ENCODE measurements at regions not wholly inside any gene's neighbourhood (a gene's known extent, or its start where the extent isn't known, plus 50 kb on each side); places are given as distances from the start of the nearest gene placed in this dataset.
"Not testable (repeated sequence)": the region's sequence is repeated elsewhere in the genome, so short reads cannot be mapped to it uniquely, and the experiment has no call there.

DNA sequence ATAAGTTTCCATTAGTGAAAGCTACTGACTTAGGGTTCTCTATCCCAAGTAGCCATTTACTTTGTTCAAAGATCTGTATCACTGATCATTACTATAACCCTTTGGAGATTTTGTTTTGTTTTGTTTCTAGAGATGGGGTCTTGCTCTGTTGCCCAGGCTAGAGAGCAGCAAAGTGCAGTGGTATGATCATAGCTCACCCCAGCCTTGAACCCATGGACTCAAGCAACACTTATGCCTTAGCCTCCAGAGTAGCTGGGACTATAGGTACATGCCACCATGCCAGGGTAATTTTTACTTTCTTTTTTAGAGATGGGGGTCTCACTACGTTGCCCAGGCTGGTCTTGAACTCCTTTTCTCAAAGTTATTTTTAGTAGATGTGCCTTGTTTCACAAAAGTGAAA, 154.7 kb downstream of the KCNJ2 start:
- no peak for DNase-seq

DNA sequence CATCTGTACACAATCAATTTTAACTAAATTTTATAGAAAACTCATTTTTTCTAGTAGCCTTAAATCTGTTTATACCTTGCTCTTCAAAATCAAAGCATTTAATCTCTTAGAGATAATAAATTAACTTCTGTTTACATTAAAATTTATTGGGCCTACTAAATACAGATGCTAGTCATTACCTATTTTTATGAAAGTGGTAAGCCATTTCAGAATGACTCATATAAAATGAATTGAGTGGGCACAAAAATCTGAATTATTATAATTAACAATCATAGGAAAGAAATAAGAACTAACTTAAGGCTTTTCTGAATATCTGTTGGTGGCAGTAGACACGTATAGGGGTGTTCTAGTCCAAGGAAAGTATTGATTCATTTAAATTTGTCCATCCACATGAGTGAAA, 157.9 kb downstream of the KCNJ2 start:
- no peak for DNase-seq

DNA sequence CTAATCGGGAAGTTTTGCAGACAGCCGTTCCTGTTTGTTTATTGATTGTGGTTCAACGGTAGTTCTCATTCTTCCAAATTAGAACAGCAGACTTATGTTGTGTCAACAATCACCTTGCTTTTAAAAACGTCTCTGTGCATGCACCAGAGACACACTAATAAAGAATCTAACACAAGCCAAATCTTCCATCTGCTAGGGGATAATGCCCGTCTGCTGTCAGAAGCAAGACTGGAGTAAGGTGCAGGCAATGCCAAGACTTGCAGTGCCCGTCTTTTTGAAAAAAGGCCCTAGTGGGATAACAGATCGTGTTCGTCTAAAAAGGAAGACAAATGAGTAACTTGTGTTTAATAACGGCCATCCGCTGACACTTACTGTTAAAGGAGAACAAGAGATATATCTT, 158.4 kb downstream of the KCNJ2 start:
- DNase-seq: no peak

DNA sequence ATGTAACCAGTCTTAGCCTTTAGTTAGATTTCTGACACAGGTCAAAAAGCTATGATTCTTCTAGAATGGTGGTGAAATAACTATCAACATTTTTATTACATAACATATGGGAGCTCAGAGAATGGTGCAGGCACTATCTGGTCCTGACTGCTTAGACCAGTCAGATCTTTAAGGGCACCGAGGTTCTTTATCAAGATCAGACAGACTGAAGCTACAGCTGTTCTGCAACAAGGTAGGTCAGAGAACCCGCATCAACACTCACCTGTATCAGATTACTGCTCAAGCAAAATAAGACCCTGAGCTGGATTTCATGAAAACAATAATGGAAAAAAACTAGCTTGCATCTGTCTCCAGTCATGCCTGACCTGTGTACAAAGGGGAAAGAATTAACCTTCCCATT, 160.4 kb downstream of the KCNJ2 start:
- no peak for DNase-seq

DNA sequence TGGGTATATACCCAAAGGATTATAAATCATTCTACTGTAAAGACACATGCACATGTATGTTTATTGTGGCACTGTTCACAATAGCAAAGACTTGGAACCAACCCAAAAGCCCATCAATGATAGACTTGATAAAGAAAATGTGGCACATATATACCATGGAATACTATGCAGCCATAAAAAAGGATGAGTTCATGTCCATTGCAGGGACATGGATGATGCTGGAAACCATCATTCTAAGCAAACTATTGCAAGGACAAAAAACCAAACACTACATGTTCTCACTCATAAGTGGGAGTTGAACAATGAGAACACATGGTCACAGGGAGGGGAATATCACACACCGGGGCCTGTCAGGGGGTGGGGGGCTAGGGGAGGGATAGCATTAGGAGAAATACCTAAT, 161.7 kb downstream of the KCNJ2 start:
- not testable (repeated sequence) for DNase-seq

DNA sequence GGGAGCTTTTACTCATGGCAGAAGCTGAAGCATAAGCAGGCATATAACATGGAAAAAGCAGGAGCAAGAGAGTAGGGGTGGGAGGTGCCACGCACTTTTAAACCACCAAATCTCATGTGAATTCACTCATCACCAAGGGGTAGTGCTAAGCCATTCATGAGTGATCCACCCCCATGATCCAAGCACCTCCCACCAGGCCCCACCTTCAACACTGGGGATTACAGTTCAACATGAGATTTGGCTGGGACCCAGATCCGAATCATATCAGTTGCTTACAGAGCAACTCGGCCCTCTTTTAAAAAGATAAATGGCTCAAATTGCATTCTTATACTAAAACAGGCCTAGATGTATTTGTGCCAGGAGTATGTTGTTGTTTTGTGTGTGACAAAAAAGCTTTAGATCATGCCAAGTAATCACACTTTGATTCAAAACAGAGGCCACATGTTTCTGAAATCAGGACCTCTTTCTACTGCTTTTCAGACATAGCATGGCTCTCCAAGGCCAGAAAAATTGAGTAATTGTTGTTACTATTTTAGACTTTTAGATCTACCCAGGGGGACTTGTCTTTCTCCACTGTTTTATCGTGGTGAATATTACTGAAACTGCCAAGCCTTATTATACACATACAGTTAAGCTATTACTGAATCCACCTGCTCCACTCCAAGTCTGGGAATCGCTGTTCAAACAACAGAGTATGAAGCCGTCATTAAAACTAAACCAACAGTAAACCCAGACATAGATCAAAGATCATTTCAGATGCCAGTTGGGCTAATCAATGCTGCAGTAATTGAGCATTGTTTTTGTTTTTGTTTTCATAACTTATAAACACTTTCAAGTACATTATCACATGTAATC, 163.3 kb downstream of the KCNJ2 start:
- no peak for DNase-seq

DNA sequence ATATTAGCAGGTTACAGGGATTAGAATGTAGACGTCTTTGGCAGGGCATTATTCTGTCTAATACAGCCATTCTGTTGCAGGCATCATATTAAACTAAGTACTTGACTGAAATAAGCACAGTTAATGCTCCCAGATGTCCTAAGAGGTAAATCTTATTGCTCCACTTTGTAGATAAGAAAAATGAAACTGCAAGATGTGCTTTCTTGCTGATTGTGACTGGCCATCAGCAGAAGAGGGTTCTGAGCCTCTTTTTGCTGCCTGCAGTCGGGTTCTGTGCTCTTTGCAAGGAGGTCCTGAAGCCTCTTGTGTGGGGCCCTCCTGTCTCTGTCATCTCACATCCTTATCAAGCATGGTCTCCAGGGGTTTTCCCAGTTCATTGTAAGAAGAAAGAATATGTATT, 167.1 kb downstream of the KCNJ2 start:
- DNase-seq: no peak

DNA sequence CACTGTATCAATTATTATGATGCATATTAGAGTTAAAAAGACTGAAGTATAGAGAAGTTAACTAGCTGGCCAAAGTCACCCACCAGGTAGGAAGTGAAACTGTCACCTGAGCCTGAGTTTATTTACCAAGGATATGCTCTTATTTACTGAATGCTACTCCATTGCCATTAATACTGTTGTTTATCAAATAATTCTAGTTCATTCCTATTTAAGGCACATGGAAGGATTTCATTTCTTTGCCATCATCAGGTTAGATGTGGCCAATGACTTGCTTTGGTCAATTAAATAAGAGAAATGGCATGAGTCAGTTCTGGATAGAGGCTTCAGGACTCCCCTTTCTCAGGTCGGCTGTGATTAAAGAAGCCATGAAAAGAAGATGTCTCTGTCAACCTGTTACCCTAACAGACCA, 169.6 kb downstream of the KCNJ2 start:
- DNase-seq: no peak

DNA sequence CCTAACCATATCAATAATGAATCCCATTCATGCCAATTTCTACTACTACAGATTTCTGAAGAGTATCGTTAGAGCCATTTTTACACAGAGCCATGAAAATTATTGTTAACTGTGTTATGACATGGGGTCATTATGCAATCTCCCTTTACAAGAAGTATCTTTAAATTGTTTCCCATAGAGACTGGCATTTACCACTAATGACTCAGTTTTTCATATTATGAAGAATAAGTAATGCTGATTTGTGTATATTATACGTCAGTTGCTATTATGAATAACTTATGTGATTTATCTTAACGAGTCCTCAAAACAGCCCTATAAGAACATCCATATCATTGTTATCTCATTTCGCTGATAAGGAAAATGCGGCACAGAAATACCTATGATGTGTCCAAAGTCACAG, 173.8 kb downstream of the KCNJ2 start:
- DNase-seq: no peak

DNA sequence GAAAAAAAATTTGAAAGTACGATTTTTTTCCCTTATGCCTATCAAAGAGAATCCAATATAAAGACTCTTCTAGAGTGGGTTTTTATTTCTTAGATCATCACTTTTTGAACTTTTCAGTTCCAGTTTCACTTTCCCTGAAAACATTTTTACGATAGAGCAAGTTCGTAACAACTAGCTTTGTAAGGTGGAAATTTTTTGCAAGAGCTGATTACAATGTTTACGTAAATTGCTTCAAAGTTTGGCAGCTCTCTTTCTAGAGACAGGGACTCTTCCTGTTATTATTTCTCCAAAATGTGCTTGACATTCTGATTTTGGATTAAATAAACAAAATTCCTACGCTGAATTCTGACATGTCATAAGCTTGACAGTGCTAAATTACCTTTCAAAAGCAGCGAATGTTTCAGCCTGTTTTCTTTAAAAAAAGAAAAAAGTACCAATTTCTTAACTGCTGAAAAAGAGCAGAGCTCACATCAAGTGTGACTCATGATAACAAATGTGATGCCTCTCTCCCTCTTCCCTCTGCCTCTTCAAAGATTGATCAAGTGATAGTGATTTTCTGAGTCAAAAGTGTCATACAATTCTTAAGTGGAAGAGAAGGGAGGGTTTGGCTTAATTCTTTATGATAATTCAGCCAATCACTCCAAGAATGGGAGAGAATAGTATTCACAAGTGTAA, 175.2 kb downstream of the KCNJ2 start:
- DNase-seq: peak; percentile 24

DNA sequence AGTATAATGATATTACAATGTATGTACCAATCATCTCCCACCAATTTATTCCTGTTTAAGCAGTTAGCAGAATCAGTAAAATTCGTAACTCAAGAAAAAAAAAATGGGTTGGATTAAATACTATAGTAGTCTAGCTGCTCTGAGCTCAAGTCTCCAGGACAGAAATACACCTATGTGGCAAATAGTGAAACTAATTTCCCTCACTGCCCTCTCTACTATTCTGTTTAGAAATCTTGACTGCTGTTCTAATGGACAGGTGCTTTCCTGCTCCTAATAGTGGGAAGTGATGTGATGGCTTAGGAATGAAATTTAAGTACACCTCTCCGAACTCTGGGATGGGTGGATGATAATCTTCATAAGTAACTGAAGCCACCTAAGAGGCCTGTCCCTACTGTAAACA, 175.7 kb downstream of the KCNJ2 start:
- DNase-seq: no peak

DNA sequence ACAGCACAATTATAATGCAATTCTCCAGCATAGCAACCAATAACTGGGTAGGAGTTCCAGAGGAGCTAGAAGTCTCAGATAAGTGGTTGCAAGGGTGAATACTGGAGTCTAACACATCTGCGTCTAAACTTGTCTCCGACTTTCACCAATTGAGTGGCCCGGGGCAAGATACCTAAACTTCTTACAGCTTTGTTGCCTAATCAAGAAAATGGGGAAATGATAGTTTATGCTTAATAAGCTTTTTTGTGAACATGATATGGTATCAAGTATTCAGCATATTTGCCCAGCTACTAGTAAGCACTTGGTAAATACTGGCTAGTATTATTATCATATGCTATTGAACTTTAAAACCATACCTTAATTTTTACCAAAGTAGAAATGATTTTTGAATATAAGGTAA, 183.5 kb downstream of the KCNJ2 start:
- DNase-seq: no peak

DNA sequence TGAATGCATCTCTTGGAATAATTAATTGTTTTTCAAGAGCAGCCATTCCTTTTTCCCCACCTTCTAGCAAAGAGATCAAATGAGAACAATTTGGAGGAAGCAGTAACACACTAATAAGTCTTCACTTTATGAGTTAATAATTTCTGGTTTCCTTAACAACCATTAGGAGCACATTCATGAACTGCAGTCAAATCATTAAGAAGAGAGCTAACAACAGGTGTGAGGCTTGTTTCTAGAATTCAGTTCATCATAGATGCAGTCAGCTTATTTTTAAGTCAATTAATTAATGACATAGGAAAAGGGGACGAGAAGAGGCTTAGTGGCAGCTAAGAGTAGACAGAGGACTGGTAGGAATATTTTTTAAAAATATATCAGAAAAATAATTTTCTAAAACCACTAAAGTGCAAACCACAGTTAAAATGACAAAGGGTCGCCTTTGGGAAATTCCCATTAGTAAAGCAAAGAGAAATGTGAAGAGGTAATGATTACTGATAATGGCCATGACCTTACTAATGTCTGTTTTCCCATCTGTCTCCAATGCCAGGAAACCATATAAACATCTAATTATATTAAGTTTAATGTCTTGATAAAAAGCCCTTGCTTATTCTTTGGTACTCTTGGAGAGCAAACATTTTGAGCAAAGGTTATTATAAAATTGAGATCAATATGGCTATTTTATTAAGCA, 184.2 kb downstream of the KCNJ2 start:
- DNase-seq: no peak

DNA sequence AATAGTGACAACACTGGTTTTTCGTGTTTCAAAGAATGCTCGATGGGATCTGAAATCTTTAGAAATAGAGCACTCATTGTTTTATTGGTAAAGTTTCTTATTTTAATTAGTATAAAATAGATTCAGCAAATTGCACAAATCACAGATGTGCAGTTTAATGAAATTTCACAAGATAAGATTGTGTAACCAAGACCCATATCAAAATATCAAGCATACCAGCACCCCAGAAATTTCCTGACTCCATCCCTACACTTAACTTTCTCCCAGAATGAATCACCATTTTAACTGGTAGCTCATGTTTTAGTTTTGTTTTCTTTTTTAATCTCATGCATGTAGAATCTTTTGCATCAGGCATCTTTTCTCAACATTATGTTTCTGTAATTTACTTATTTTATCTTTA, 185.9 kb downstream of the KCNJ2 start:
- peak; percentile 23 for DNase-seq

DNA sequence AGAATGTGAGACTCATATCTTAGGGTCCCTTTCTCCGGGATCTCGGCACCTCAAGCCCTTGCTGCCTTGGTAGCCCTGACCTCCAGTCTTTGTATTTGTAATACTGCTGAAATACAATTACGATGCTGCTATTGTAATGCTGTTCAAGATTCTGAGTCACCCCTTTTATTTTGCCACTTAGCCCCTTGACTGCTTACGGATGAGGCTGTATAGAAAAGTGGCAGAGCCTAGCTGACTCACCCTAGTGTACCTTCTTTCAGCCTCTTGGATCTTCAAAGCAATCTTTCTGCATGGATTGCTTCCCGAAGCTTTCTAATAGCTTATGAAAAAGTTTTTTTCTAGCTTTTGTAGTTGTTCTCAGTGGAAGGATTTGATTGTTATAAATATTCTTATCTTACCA, 187.9 kb downstream of the KCNJ2 start:
- DNase-seq: no peak

DNA sequence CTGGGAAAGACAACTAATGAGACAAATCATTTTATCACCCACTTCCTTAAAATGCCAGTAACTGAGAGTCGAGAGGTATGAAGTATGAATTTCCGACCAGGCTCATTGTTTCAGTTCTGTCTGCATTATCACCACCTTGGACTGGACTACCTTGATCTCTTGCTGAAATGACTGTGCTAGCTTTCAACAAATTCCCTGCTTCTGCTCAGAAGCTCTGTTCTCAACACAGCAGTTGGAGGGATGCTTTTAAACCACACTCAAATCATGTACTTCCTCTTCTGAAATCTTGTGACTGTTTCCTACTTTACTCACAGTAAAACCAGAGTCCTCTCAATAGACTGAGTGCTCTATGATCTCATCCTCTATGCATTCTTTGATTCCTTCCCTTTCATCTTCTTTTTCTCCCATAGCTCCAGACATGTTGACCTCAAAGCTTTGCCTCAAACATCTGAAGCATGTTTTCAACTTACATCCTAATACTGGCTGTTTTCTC, 195.8 kb downstream of the KCNJ2 start:
- DNase-seq: peak; percentile 62

DNA sequence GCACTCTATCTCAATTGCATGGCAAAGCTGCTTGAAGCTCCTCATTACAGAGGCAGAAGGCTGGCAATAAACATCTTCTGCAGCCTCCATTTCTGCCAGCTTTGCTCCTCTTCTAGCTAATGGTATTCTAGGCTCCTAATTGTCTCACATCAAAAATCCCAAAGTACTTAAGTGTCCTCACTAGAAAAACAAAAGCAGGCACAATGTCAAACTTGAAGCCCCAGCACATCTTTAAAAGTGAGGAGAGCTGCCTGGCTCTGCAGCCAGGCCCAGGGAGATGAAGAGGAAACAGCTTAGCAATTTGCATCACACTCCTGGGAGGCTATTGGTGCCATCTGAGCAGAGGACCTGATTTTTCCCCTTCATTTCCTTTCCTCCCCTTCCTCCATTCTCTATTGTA, 197.1 kb downstream of the KCNJ2 start:
- no peak for DNase-seq

DNA sequence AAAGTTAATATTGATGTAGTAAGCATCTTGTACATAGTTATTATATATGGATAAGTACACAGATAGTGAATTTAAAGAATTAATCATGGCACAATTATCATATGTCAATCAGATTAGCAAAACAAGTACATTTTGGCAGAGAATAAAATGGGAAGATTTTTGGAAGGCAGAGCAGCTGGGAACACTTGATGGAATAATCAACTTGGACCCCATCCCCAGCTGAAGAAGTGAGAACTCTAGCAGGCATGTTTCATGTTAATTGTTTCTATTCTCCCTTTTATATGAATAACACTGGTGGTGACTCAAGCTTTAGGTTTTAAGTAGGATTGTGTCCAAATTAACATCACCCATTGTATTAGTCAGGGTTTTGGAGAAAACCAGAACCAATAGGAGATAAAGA, 198.7 kb downstream of the KCNJ2 start:
- DNase-seq: no peak

DNA sequence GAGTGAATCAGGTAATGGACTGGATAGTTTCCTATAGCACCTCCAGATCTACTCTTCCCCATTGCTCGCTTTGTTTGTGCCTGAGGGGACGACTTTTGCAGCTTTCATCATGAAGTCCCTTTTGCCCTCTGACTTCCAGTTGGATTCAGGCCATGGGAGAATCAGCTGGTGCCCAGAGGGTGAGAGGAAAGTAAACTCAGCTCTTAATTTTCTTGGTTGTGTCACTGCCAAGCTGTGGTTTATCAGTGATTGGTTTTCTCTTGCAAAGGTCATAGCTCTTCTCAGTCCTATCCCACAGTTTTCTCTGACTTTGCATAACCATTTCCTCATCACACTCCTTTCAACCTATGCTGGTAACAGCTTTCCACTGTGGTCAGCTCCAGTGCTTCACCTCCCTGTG, 200.1 kb downstream of the KCNJ2 start:
- no peak for DNase-seq

DNA sequence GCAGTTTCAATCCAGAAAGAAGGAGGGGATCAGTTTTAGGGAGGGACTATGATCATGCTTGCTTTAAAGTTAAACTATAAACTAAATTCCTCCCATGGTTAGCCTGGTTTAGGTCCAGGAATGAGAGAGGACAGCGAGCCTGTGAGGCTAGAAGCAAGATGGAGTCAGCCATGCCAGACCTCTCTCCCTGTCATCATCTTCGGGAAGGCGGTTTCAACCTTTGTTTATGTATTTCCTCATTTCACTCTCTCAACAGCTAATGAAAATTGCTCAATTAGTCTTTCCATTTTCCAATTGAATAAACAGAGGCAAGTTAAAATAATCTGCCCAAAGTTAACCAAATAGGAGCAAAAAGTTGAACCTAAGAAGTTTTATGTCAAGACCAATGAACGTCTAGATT, 201.5 kb downstream of the KCNJ2 start:
- no peak for DNase-seq

DNA sequence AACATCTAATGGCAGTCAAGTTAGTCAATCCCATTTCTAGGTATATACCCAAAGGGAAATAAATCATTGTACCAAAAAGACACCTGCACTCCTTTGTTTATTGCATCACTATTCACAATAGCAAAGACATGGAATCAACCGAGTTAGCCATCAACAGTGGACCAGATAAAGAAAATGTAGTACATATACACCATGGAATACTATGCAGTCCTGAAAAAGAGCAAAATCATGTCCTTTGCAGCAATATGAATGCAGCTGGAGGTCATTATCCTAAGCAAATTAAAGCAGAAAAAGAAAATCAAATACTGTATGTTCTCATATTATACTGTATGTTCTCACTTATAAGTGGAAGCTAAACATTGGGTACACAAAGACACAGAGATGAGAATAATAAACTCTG, 204.0 kb downstream of the KCNJ2 start:
- DNase-seq: no peak

DNA sequence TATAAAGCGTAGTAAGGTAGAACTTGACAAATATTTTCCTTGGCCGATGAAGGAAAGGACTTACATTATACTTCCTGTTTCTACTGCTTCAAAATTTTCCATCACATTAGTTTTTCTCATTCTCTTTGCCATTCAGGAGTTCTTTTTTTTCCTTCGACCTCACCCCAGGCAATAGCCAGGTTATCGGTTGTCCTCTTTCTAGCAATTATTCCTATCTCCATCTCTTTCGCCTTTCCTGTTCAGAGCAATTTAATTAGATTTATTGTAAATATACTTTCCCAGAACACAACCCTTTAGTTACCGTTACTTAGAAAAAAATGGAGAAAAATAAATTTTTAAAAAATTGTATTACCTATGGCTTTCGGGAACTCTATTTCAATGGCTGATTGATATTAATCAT, 205.2 kb downstream of the KCNJ2 start:
- DNase-seq: no peak

DNA sequence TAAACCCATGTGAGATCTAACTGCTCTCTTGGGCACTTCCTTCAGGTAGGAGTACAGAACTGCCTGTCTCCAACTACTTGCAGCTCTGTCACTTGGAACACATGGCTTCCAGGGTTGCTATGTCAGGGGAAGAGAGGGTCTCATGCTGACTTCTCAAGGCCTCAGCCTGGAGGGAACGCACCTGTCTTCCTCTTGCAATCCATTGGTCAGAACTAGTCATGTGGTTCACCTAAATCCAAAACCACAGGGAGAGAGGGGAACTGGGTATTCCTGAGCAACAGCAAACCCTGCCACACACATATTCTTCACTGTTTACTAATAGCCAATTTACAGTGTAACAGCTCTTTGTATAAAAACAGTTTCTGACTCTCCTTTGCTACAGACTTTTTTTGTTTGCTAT, 206.1 kb downstream of the KCNJ2 start:
- no peak for DNase-seq
